Adrenal gland (tissue), 9 donors: ENCODE measurements at regions not wholly inside any gene's neighbourhood (a gene's known extent, or its start where the extent isn't known, plus 50 kb on each side); places are given as distances from the start of the nearest gene placed in this dataset.

ENCODE experiments used
- DNase-seq, 7 donors: peaks; one replicate each; pipeline ENCODE4 v3.0.0-alpha.2; 2019 to 2020
- H3K27ac ChIP-seq, 5 donors: fragments of 200-600 bp; sonication (generic) in 4 of 5; 1 replicate in 3 of 5; 2 replicates in 2 of 5; pipeline versions ENCODE4 v1.5.1 to v1.8.0; 2016 to 2020; ENCODE audit warnings: mild to moderate bottlenecking in 1 of 5
- H3K27me3 ChIP-seq: fragments of 200-600 bp; 2 replicates; pipeline ENCODE4 v1.8.0; 2021
- H3K36me3 ChIP-seq, 2 donors: fragments of 200-600 bp; replicated peaks in 1 of 2; 1 replicate in 1 of 2; 2 replicates in 1 of 2; pipeline versions ENCODE4 v1.5.1 to v1.8.0; 2018 to 2022
- H3K4me1 ChIP-seq, 2 donors: fragments of 200-600 bp; replicated peaks in 1 of 2; 1 replicate in 1 of 2; 2 replicates in 1 of 2; pipeline versions ENCODE4 v1.5.1 to v1.8.0; 2018 to 2021
- H3K4me3 ChIP-seq, 4 donors: fragments of 200-600 bp; sonication (generic) in 3 of 4; one replicate each; pipeline ENCODE4 v1.5.1; 2016 to 2018
- H3K9me3 ChIP-seq, 3 donors: fragments of 200-600 bp; sonication (generic) in 1 of 3; replicated peaks in 1 of 3; 1 replicate in 2 of 3; 2 replicates in 1 of 3; pipeline versions ENCODE4 v1.5.1 to v1.8.0; 2016 to 2021
- CTCF ChIP-seq, 6 experiments: fragments of 450-650 bp in 4 of 6; fragments of 200-600 bp in 2 of 6; sonication (generic) in 1 of 6; IDR thresholded peaks; 1 replicate in 5 of 6; 2 replicates in 1 of 6; pipeline versions ENCODE4 v1.5.1 to v1.8.0; 2016 to 2021; ENCODE audit warnings: antibody characterized with exemption in 6 of 6, mild to moderate bottlenecking in 2 of 6, moderate library complexity in 1 of 6
- POLR2A ChIP-seq, 2 donors: fragments of 450-650 bp; IDR thresholded peaks; one replicate each; pipeline ENCODE4 v1.6.1; 2017; ENCODE audit warnings: antibody characterized with exemption in 2 of 2, mild to moderate bottlenecking in 2 of 2, moderate library complexity in 1 of 2
- WGBS, 4 donors: extraction: QIAGEN DNeasy Blood & Tissue Kit in 2 of 4; methylation state at CpG; one replicate each; pipeline versions ENCODE4 v1.1.5 to v1.1.7; 2013 to 2017; 5-methylcytosine and 5-hydroxymethylcytosine counted together
- intact Hi-C, 2 donors: fragments of 100-400 bp; cut with DNase I; formaldehyde crosslinking; loops; one replicate each; pipeline versions ENCODE4 v1.14.1 to v1.15.0; 2022 to 2023
- donor health status: healthy with polysubstance abuse.
- donor health status: Bipolar disorder and iron deficiency.
- donor health status: DM: yes; HTN: yes; CAD: no.
- donor health status: DM: no; HTN: no; CAD: no.
- donor health status: DM: no; HTN: no; CAD: no.

DNA sequence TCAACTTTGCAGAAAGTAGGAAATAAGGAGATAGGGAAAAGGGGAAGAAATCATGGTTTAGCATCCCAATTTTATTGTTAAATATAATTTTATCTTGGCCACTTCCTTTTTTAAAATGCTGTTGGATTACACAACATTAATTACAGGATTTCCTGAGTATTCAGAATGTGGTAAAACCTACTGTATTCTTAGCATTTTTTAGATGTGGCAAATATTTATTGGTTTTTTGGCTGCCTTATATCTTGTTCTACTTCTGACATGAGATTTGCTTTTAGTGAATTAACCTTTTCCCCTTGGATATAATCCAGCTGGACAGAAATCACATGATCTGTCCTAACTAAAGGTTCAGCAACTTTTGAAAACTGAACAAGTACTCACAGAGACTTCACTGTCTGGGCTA lies 104.9 kb downstream of the PTGS2 start:
- no peaks in the 10 kb centered on the region for H3K27me3 ChIP-seq
- no peak for DNase-seq
- peaks cover 6 to 8% of the 10 kb centered on the region in 2 donors for H3K4me1 ChIP-seq
- no peaks in the 10 kb centered on the region for H3K9me3 ChIP-seq
- no peak overlapping the region for H3K27ac ChIP-seq
- no peak overlapping the region for H3K4me3 ChIP-seq
- TF ChIP-seq CTCF (IDR thresholded peaks at IDR 0.05) (no peak), POLR2A (IDR thresholded peaks at IDR 0.05) (no peak)
- no peaks in the 10 kb centered on the region for H3K36me3 ChIP-seq
- intact Hi-C loops = no loop called here

DNA sequence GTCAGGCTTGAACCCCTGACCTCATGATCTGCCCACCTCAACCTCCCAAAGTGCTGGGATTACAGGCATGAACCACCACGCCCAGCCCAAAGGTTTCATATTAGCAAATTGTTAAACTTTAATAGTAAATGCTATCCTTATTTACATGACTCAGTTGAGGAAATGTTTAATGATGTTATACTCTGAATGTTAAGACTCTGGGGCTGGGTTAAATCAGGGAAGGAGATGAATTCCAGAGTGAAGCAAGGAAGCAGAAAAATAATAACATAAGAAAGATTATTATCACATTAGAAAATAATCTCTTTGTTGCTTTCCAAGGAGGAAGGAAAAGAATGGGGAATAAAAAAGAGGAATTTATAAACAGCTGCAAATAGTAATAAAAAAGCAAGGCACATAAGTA lies 105.3 kb downstream of the PTGS2 start:
- WGBS, 4 donors = 39 to 56% (median 46%) methylated on average over 1 of the region's 1 CpG
- no peak for DNase-seq
- Histone ChIP-seq H3K27ac (no peak overlapping the region), H3K4me3 (no peak overlapping the region), H3K4me1 (peaks cover 6 to 8% of the 10 kb centered on the region in 2 donors), H3K9me3 (no peaks in the 10 kb centered on the region), H3K36me3 (no peaks in the 10 kb centered on the region), H3K27me3 (no peaks in the 10 kb centered on the region)
- intact Hi-C loops = no loop called here
- TF ChIP-seq CTCF (IDR thresholded peaks at IDR 0.05) (no peak), POLR2A (IDR thresholded peaks at IDR 0.05) (no peak)

DNA sequence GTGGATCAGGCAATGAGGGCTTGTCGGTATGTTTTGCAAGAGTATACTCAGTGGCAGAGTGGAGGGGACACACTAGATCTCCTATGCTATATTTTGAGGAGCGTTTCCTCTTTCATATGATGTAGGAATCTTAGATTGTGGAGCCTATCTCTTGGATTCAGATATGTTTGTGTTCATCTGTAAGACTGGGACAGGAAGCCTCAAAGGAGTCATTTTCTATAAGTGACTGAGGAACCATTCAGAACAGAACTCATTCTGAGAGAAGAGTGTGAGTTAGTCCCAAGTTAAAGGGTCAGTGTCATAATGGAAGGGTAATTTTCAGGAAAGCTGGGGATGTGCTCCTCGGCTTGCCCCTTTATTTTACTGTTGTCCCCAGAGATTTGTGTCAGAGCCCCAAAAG lies 107.7 kb downstream of the PTGS2 start:
- H3K27ac ChIP-seq = no peak overlapping the region
- H3K36me3 ChIP-seq = no peaks in the 10 kb centered on the region
- 72 to 98% (median 85%) methylated on average over 3 of the region's 3 CpGs for WGBS, 4 donors
- peaks cover 6 to 8% of the 10 kb centered on the region in 2 donors for H3K4me1 ChIP-seq
- H3K27me3 ChIP-seq = no peaks in the 10 kb centered on the region
- TF ChIP-seq POLR2A (IDR thresholded peaks at IDR 0.05) = no peak
- no peak for TF ChIP-seq CTCF (IDR thresholded peaks at IDR 0.05)
- no peak overlapping the region for H3K4me3 ChIP-seq
- no peak for DNase-seq
- H3K9me3 ChIP-seq = no peaks in the 10 kb centered on the region
- intact Hi-C loops = no loop called here

DNA sequence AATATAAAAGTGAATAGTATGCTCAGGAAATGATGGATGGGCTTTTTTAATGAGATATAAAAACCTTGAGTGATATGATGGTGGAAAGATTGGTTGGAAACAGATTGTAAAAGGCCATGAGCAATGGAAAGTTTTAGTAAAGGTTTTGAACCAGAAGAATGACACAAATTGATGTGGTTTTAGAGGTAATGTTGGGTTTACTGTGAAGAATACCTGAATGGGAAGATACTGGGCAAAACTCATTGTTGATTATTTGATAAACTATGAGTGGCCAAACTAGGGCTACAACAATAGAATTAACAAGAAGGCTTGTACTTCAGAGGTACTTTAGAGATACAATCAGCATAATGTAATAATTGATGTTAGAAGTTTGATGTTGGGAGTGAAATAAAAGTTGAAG lies 108.5 kb downstream of the PTGS2 start:
- DNase-seq = no peak
- Histone ChIP-seq H3K27me3 (no peaks in the 10 kb centered on the region), H3K9me3 (no peaks in the 10 kb centered on the region), H3K4me1 (peaks cover 6 to 8% of the 10 kb centered on the region in 2 donors), H3K36me3 (no peaks in the 10 kb centered on the region), H3K4me3 (no peak overlapping the region), H3K27ac (no peak overlapping the region)
- no peak for TF ChIP-seq POLR2A (IDR thresholded peaks at IDR 0.05)
- TF ChIP-seq CTCF (IDR thresholded peaks at IDR 0.05) = no peak
- intact Hi-C loops = no loop called here
